Stimulated activated naive CD8-positive, alpha-beta T cell treated with anti-CD3 and anti-CD28 coated beads, Interleukin-15, amount 100 ng/mL, for 72 hours (primary cell): ENCODE measurements at regions not wholly inside any gene's neighbourhood (a gene's known extent, or its start where the extent isn't known, plus 50 kb on each side); places are given as distances from the start of the nearest gene placed in this dataset.

Experiments
- ATAC-seq: fragments of 150-1000 bp; cut with Tn5 transposase; 2 replicates; pipeline ENCODE4 v1.10.0; 2021; ENCODE audit warnings: mild to moderate bottlenecking, moderate library complexity
- DNase-seq, 2 donors: peaks; one replicate each; pipeline ENCODE4 v3.0.0; 2021 to 2022
- H3K27ac Mint-ChIP-seq, 2 donors: one replicate each; pipeline ENCODE4 v1.8.0; 2022; ENCODE audit warnings: mild to moderate bottlenecking in 2 of 2, mixed read lengths in 2 of 2, moderate library complexity in 2 of 2
- H3K27me3 Mint-ChIP-seq: one replicate; pipeline ENCODE4 v1.8.0; 2022; ENCODE audit warnings: mixed read lengths
- H3K4me1 Mint-ChIP-seq: one replicate; pipeline ENCODE4 v1.8.0; 2022; ENCODE audit warnings: mild to moderate bottlenecking, mixed read lengths
- H3K4me3 Mint-ChIP-seq, 2 donors: one replicate each; pipeline ENCODE4 v1.8.0; 2022; ENCODE audit warnings: mild to moderate bottlenecking in 2 of 2, mixed read lengths in 2 of 2, moderate library complexity in 1 of 2
- H3K9me3 Mint-ChIP-seq, 2 donors: one replicate each; pipeline ENCODE4 v1.8.0; 2022; ENCODE audit warnings: mixed read lengths in 2 of 2

GRCh38 chr6:169865346-169866139, 114.1 kb downstream of the ERMARD start:
- ATAC-seq (no peak), DNase-seq (no peak)
- Mint-ChIP-seq H3K27me3 (no peaks in the 10 kb centered on the region), H3K27ac (no peak overlapping the region), H3K4me1 (peaks cover 15% of the 10 kb centered on the region), H3K9me3 (peaks cover 0 to 5% of the 10 kb centered on the region in 2 donors), H3K4me3 (no peak overlapping the region)

- peaks cover 0 to 5% of the 10 kb centered on the region in 2 donors for H3K9me3 Mint-ChIP-seq
- no peak overlapping the region for H3K27ac Mint-ChIP-seq
- H3K4me1 Mint-ChIP-seq: peaks cover 24% of the 10 kb centered on the region
- no peaks in the 10 kb centered on the region for H3K27me3 Mint-ChIP-seq
- no peak for DNase-seq
- H3K4me3 Mint-ChIP-seq: no peak overlapping the region
- ATAC-seq: no peak
Measured at GRCh38 chr6:169864148-169865020, 113.0 kb downstream of the ERMARD start.

- Mint-ChIP-seq H3K4me1 (peaks cover 24% of the 10 kb centered on the region), H3K4me3 (no peak overlapping the region), H3K9me3 (peaks cover 0 to 5% of the 10 kb centered on the region in 2 donors), H3K27ac (no peak overlapping the region), H3K27me3 (no peaks in the 10 kb centered on the region)
- DNase-seq: no peak
- no peak for ATAC-seq
Measured at GRCh38 chr6:169863710-169864109, 112.3 kb downstream of the ERMARD start.

GRCh38 chr6:169862892-169863525, 111.6 kb downstream of the ERMARD start:
- Mint-ChIP-seq H3K4me1 (peaks cover 17% of the 10 kb centered on the region), H3K27me3 (no peaks in the 10 kb centered on the region), H3K9me3 (peaks cover 0 to 5% of the 10 kb centered on the region in 2 donors), H3K4me3 (no peak overlapping the region), H3K27ac (no peak overlapping the region)
- DNase-seq (no peak), ATAC-seq (no peak)

- H3K9me3 Mint-ChIP-seq: peaks cover 0 to 5% of the 10 kb centered on the region in 2 donors
- no peak overlapping the region for H3K27ac Mint-ChIP-seq
Measured at GRCh38 chr6:169862043-169862891, 110.8 kb downstream of the ERMARD start.

GRCh38 chr6:169861431-169862042, 110.1 kb downstream of the ERMARD start:
- peaks cover 13% of the 10 kb centered on the region for H3K4me1 Mint-ChIP-seq
- H3K27me3 Mint-ChIP-seq: no peaks in the 10 kb centered on the region
- DNase-seq: no peak
- H3K4me3 Mint-ChIP-seq: no peak overlapping the region
- H3K27ac Mint-ChIP-seq: no peak overlapping the region
- H3K9me3 Mint-ChIP-seq: peaks cover 0 to 5% of the 10 kb centered on the region in 2 donors
- ATAC-seq: no peak

More at GRCh38 chr6:169862043-169862891, 110.8 kb downstream of the ERMARD start:
- ATAC-seq (no peak), DNase-seq (no peak)
- peaks cover 13% of the 10 kb centered on the region for H3K4me1 Mint-ChIP-seq
- H3K4me3 Mint-ChIP-seq: no peak overlapping the region
- H3K27me3 Mint-ChIP-seq: no peaks in the 10 kb centered on the region

- ATAC-seq (no peak), DNase-seq (no peak)
- H3K4me1 Mint-ChIP-seq: peaks cover 13% of the 10 kb centered on the region
- no peak overlapping the region for H3K4me3 Mint-ChIP-seq
- no peaks in the 10 kb centered on the region for H3K27me3 Mint-ChIP-seq
- H3K27ac Mint-ChIP-seq: no peak overlapping the region
- peaks cover 0 to 5% of the 10 kb centered on the region in 2 donors for H3K9me3 Mint-ChIP-seq
Measured at GRCh38 chr6:169859978-169860703, 108.7 kb downstream of the ERMARD start.

- Mint-ChIP-seq H3K27me3 (no peaks in the 10 kb centered on the region), H3K27ac (no peak overlapping the region), H3K4me3 (no peak overlapping the region), H3K4me1 (peaks cover 13% of the 10 kb centered on the region), H3K9me3 (peaks cover 0 to 5% of the 10 kb centered on the region in 2 donors)
- DNase-seq: no peak
- ATAC-seq: no peak
Measured at GRCh38 chr6:169859401-169859977, 108.1 kb downstream of the ERMARD start.

- Mint-ChIP-seq H3K9me3 (peaks cover 0 to 5% of the 10 kb centered on the region in 2 donors), H3K27me3 (no peaks in the 10 kb centered on the region), H3K27ac (no peak overlapping the region), H3K4me3 (no peak overlapping the region), H3K4me1 (peaks cover 13% of the 10 kb centered on the region)
- ATAC-seq (no peak), DNase-seq (no peak)
Measured at GRCh38 chr6:169858935-169859351, 107.5 kb downstream of the ERMARD start.

- DNase-seq (no peak), ATAC-seq (no peak)
- Mint-ChIP-seq H3K27me3 (no peaks in the 10 kb centered on the region), H3K27ac (no peak overlapping the region), H3K4me3 (no peak overlapping the region), H3K4me1 (peaks cover 13% of the 10 kb centered on the region), H3K9me3 (peaks cover 0 to 3% of the 10 kb centered on the region in 2 donors)
Measured at GRCh38 chr6:169858293-169858934, 107.0 kb downstream of the ERMARD start.

GRCh38 chr6:169857343-169858292, 106.2 kb downstream of the ERMARD start:
- ATAC-seq (no peak), DNase-seq (no peak)
- Mint-ChIP-seq H3K4me3 (no peak overlapping the region), H3K9me3 (peaks cover 5 to 11% of the 10 kb centered on the region in 2 donors), H3K4me1 (peaks cover 13% of the 10 kb centered on the region), H3K27me3 (no peaks in the 10 kb centered on the region), H3K27ac (no peak overlapping the region)
